ENCODE measurements at regions not wholly inside any gene's neighbourhood (a gene's known extent, or its start where the extent isn't known, plus 50 kb on each side); places are given as distances from the start of the nearest gene placed in this dataset.

DNA sequence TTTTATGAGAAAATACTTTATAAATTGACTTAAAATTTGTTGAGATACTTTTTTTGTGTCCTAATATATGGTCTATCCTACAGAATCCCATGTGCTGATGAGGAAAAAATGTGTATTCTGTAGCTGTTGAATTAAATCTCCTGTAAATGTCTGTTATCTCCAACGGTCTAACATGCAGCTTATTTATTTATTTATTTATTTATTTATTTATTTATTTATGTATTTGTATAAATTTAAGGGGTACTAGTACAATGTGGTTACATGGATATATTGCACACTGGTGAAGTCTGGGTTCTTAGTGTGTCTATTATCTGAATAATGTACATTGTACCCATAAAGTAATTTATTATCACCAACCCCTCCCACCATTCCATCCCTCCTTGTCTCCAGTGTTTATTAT is 315.5 kb downstream of the TENT5A start:
- TF ChIP-seq POU2F2 (IDR thresholded peaks at IDR 0.05; ENCODE audit: low read depth, low read length) (no peak), TAF1 (IDR thresholded peaks at IDR 0.05; ENCODE audit: low read depth, low read length) (no peak), PAX5 (IDR thresholded peaks at IDR 0.05; ENCODE audit: insufficient read depth, low read length, severe bottlenecking) (no peak), POLR2AphosphoS5 (IDR thresholded peaks at IDR 0.05; ENCODE audit: low read depth, low read length) (no peak), SPI1 (IDR thresholded peaks at IDR 0.05; ENCODE audit: low read depth, low read length) (no peak)
- no peak for DNase-seq (ENCODE audit: insufficient read length, low spot score)
- no peak for FAIRE-seq

DNA sequence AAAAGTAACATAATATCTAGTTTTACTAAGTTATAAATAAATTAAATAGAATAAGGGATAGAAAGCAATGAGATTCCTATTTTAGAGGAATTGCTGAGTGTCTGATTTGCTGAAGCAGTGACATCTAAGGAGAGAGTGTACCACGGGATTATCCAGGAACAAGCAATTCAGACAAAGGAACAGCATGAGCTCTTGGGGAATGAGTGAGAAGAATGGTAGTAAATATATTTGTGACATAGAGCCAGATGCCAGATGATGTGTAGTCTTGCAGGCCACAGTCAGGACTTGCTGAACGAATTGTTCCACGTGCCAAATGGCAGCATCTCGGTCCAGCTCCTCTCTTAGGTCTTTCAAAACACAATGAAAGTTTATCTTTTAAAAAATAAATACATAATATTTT is 339.2 kb downstream of the TENT5A start:
- TF ChIP-seq POU2F2 (IDR thresholded peaks at IDR 0.05; ENCODE audit: low read depth, low read length) (no peak), POLR2AphosphoS5 (IDR thresholded peaks at IDR 0.05; ENCODE audit: low read depth, low read length) (no peak), TAF1 (IDR thresholded peaks at IDR 0.05; ENCODE audit: low read depth, low read length) (no peak), POLR2A (IDR thresholded peaks at IDR 0.05; ENCODE audit: low read depth, low read length) (no peak), PAX5 (IDR thresholded peaks at IDR 0.05; ENCODE audit: insufficient read depth, low read length, severe bottlenecking) (no peak), SPI1 (IDR thresholded peaks at IDR 0.05; ENCODE audit: low read depth, low read length) (no peak)
- DNase-seq (ENCODE audit: insufficient read length, low spot score) (no peak), FAIRE-seq (no peak)

DNA sequence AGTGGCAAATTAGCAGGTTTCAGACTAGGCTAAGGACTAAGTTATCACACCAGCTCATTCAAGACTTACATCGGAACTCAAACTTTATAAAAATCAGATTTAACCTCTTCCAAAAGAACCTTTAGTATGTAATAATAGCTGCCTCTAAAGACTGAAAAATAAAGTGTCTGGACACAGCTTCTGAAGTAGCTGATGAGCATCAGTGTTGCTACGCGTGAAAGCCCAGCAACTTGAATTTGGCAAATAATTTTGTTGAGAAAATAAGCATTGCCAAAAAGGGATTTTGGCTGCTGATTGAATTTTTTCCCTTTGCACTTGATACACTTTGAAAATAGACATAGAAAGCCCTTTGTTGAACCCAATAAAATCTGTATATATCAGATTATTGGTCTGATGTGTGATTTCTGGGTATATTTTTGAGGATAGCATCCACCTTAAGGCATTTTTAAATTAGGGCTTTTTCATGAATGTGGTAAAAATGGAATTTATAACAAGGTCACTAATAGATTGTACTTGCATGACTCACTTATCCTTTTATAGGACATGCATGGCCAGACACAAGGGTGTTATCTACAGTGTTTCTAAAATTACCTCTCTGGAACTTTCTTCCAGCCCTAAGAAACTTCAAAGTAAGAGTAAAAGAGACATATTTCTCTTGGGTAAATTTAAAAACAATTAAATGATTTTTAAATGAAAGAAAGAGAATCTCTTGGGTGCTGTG is 350.4 kb downstream of the TENT5A start:
- TF ChIP-seq POU2F2 (IDR thresholded peaks at IDR 0.05; ENCODE audit: low read depth, low read length) (no peak), SPI1 (IDR thresholded peaks at IDR 0.05; ENCODE audit: low read depth, low read length) (no peak), PAX5 (IDR thresholded peaks at IDR 0.05; ENCODE audit: insufficient read depth, low read length, severe bottlenecking) (no peak), POLR2AphosphoS5 (IDR thresholded peaks at IDR 0.05; ENCODE audit: low read depth, low read length) (no peak)
- DNase-seq (ENCODE audit: insufficient read length, low spot score), result no peak
- no peak for FAIRE-seq

DNA sequence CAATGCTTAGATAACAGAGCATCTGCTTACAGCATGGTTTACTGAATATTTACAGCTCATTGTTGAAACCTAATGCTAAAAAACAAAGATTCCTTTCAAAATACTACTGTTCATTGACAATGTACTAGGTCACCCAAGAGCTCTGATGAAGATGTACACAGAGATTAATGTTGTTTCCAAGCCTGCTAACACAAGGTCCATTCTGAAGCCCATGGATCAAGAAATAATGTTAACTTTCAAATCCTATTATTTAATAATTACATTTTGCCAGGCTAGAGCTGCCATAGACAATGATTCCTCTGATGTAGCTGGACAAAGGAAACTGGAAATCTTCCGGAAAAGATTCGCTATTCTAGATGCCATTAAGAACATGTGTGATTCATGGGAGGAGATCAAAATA is 355.6 kb downstream of the TENT5A start:
- no peak for FAIRE-seq
- no peak for DNase-seq (ENCODE audit: insufficient read length, low spot score)
- TF ChIP-seq TAF1 (IDR thresholded peaks at IDR 0.05; ENCODE audit: low read depth, low read length) (no peak), SPI1 (IDR thresholded peaks at IDR 0.05; ENCODE audit: low read depth, low read length) (no peak), POLR2AphosphoS5 (IDR thresholded peaks at IDR 0.05; ENCODE audit: low read depth, low read length) (no peak), POU2F2 (IDR thresholded peaks at IDR 0.05; ENCODE audit: low read depth, low read length) (no peak), POLR2A (IDR thresholded peaks at IDR 0.05; ENCODE audit: low read depth, low read length) (no peak), PAX5 (IDR thresholded peaks at IDR 0.05; ENCODE audit: insufficient read depth, low read length, severe bottlenecking) (no peak)

DNA sequence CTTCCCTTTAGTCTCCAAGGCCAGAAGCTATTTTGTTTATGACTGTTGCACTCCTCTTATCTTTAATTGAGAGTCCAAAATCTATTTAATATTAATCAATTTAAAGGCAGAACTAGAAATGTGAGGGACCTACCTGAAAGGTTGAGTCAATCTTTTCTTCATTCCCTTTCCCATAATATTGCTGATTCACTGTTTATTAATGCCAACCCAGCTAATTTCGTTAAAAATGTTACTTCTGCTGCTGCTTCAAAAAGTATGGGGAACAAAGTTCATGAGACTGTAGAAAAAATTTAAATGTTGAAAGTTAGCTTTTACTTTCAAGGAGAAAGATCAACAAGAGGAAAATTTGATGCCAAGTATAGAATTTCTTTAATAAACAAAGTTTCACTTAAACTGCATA is 365.3 kb downstream of the TENT5A start:
- DNase-seq (ENCODE audit: insufficient read length, low spot score), result no peak
- FAIRE-seq, result no peak
- no peak for TF ChIP-seq TAF1 (IDR thresholded peaks at IDR 0.05; ENCODE audit: low read depth, low read length)
- no peak for TF ChIP-seq POU2F2 (IDR thresholded peaks at IDR 0.05; ENCODE audit: low read depth, low read length)
- no peak for TF ChIP-seq PAX5 (IDR thresholded peaks at IDR 0.05; ENCODE audit: insufficient read depth, low read length, severe bottlenecking)
- no peak for TF ChIP-seq SPI1 (IDR thresholded peaks at IDR 0.05; ENCODE audit: low read depth, low read length)
- no peak for TF ChIP-seq POLR2AphosphoS5 (IDR thresholded peaks at IDR 0.05; ENCODE audit: low read depth, low read length)

DNA sequence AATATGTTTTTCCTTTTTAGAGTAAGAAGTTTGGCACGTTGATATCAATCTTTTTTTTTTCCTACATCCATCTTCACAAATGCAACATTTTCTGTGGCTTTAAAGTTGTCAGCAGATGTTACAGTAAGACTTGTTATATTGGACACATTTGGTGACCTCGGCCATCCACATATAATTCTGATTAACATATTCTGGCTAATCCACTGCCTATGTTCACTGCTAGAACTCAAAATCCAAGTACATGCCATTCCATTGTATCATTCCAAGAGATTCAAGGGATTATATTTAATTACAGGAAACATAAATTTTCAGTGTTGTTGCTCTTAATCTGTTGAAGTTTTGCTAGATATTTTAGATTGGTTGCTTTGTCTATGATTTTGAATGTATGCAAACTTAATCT is 367.6 kb downstream of the TENT5A start:
- FAIRE-seq, result no peak
- TF ChIP-seq POU2F2 (IDR thresholded peaks at IDR 0.05; ENCODE audit: low read depth, low read length), result no peak
- TF ChIP-seq POLR2A (IDR thresholded peaks at IDR 0.05; ENCODE audit: low read depth, low read length), result no peak
- TF ChIP-seq POLR2AphosphoS5 (IDR thresholded peaks at IDR 0.05; ENCODE audit: low read depth, low read length), result no peak
- no peak for TF ChIP-seq SPI1 (IDR thresholded peaks at IDR 0.05; ENCODE audit: low read depth, low read length)
- DNase-seq (ENCODE audit: insufficient read length, low spot score), result no peak

DNA sequence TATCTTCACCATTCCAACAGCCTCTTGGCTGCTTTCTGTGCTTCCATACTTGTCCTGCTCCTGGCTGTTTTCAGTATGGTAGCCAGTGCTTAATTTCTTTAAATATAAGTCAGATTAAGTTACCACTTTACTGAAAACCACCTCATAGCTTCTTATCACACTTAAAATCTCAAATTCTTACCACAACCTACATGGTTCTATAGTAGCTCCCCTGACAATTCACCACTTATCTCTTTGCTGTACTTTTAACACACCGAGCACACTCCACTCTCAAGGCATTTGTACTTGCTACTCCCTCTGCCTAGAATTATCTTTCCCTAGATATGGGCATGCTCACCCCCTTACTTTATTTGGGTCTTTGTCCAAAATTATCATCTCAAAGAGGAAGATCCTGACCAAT is 369.0 kb downstream of the TENT5A start:
- no peak for FAIRE-seq
- no peak for TF ChIP-seq TAF1 (IDR thresholded peaks at IDR 0.05; ENCODE audit: low read depth, low read length)
- TF ChIP-seq POLR2AphosphoS5 (IDR thresholded peaks at IDR 0.05; ENCODE audit: low read depth, low read length), result no peak
- no peak for TF ChIP-seq POLR2A (IDR thresholded peaks at IDR 0.05; ENCODE audit: low read depth, low read length)
- no peak for TF ChIP-seq SPI1 (IDR thresholded peaks at IDR 0.05; ENCODE audit: low read depth, low read length)
- TF ChIP-seq PAX5 (IDR thresholded peaks at IDR 0.05; ENCODE audit: insufficient read depth, low read length, severe bottlenecking), result no peak
- no peak for TF ChIP-seq POU2F2 (IDR thresholded peaks at IDR 0.05; ENCODE audit: low read depth, low read length)

DNA sequence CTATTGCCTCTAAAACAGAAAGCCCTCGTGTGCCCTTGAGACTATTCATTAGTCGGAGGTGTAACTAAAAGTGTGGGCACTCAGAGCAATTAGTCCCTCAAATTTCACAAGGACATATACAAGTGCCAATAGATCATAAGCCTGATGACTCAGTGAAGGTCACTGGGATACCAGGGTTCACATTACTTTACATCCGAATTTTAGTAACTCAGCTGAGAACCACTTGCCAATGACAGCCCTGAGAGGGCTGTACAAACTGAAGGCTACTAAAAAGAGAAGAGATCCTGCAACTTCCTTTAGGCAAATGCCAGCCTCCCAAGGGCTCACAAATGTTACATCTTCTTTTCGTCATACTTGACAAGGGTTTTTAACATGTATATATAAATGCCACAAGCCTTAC is 369.6 kb downstream of the TENT5A start:
- DNase-seq (ENCODE audit: insufficient read length, low spot score), result no peak
- no peak for FAIRE-seq
- no peak for TF ChIP-seq PAX5 (IDR thresholded peaks at IDR 0.05; ENCODE audit: insufficient read depth, low read length, severe bottlenecking)
- no peak for TF ChIP-seq TAF1 (IDR thresholded peaks at IDR 0.05; ENCODE audit: low read depth, low read length)
- TF ChIP-seq POLR2A (IDR thresholded peaks at IDR 0.05; ENCODE audit: low read depth, low read length), result no peak
- no peak for TF ChIP-seq POLR2AphosphoS5 (IDR thresholded peaks at IDR 0.05; ENCODE audit: low read depth, low read length)
- no peak for TF ChIP-seq SPI1 (IDR thresholded peaks at IDR 0.05; ENCODE audit: low read depth, low read length)
- TF ChIP-seq POU2F2 (IDR thresholded peaks at IDR 0.05; ENCODE audit: low read depth, low read length), result no peak

More for the DNA sequence above, 369.0 kb downstream of the TENT5A start:
- DNase-seq (ENCODE audit: insufficient read length, low spot score), result no peak

DNA sequence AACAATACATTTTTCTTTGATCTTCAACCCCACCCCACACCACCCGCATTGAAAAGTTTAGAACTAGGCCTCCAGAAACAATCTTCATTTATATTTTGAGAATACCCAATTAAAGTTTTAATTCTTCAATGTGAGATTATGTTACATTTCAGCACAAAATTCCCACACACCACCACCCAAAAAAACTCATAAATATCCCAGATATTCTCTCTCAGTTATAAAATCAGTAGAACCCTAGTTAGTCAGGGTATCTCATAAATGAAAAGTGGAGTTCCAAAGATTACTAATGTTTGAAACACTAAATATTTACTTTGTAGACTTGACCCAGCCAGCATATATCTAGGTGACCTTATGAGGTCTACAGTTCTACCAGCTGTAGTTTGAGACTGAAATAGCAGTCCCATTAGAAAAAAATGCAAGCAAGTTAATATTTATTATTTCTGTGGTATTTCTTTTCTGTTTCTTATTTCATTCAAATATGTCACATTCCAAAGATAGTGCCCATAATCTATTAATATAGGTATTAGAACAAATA is 371.0 kb downstream of the TENT5A start:
- no peak for TF ChIP-seq POU2F2 (IDR thresholded peaks at IDR 0.05; ENCODE audit: low read depth, low read length)
- no peak for TF ChIP-seq SPI1 (IDR thresholded peaks at IDR 0.05; ENCODE audit: low read depth, low read length)
- no peak for TF ChIP-seq TAF1 (IDR thresholded peaks at IDR 0.05; ENCODE audit: low read depth, low read length)
- no peak for TF ChIP-seq POLR2AphosphoS5 (IDR thresholded peaks at IDR 0.05; ENCODE audit: low read depth, low read length)
- no peak for TF ChIP-seq POLR2A (IDR thresholded peaks at IDR 0.05; ENCODE audit: low read depth, low read length)
- TF ChIP-seq PAX5 (IDR thresholded peaks at IDR 0.05; ENCODE audit: insufficient read depth, low read length, severe bottlenecking), result no peak
- FAIRE-seq (no peak), DNase-seq (ENCODE audit: insufficient read length, low spot score) (no peak)

All from GM12891 (cell line).